HepG2 (cell line): ENCODE measurements at regions not wholly inside any gene's neighbourhood (a gene's known extent, or its start where the extent isn't known, plus 50 kb on each side); places are given as distances from the start of the nearest gene placed in this dataset.

Source experiments
- ATAC-seq: fragments of 200-7000 bp; cut with Tn5 transposase; 3 replicates; pipeline ENCODE4 v1.9.1; 2020; ENCODE audit warnings: mild to moderate bottlenecking, moderate library complexity
- BruUV-seq: library from RNA; stranded (reverse); fragments of 400-500 nt; replicated peaks from 2 replicates; lab custom pipeline; 2021; lab: Mats Ljungman, UMichigan
- CTCF ChIA-PET: fragments of 300-600 bp; formaldehyde crosslinking; extraction: SDS; loops from one replicate; lab custom pipeline; 2021; ENCODE audit warnings: low total read pairs, inconsistent platforms, low intra/inter-chr PET ratio; lab: Yijun Ruan, JAX
- POLR2A ChIA-PET: fragments of 350-600 bp; sonication (Branson Sonifier 250); formaldehyde crosslinking; loops from one replicate; lab custom pipeline; 2020; ENCODE audit warnings: antibody characterized with exemption, inconsistent platforms; lab: Yijun Ruan, JAX
- DNase-seq: peaks from one replicate; pipeline ENCODE4 v3.0.0-alpha.2; 2015; ENCODE audit warnings: low spot score
- FAIRE-seq: peaks from 3 replicates; lab custom pipeline; 2011; peaks lifted over from hg19 to GRCh38; lab: Jason Lieb, UNC
- H2AFZ ChIP-seq: one replicate; pipeline ENCODE4 v1.6.1; 2011; ENCODE audit warnings: low read length, inconsistent platforms
- H3K27ac ChIP-seq: fragments of 300-600 bp; 3 replicates; pipeline ENCODE4 v1.8.0; 2011; ENCODE audit warnings: mixed run types, mild to moderate bottlenecking, mixed read lengths, low read length, inconsistent platforms; ENCODE audit not compliant: insufficient read depth; ENCODE audit errors: extremely low read length
- H3K27me3 ChIP-seq, 2 experiments: fragments of 200-600 bp in 1 of 2; 2 replicates in 1 of 2; 3 replicates in 1 of 2; pipeline versions ENCODE4 v1.6.0 to v1.8.0; 2011; ENCODE audit warnings: low read length in 2 of 2, mild to moderate bottlenecking in 2 of 2, moderate library complexity in 2 of 2, inconsistent platforms in 1 of 2; ENCODE audit not compliant: insufficient read depth in 2 of 2, control insufficient read depth in 1 of 2
- H3K36me3 ChIP-seq, 2 experiments: fragments of 200-600 bp in 1 of 2; replicated peaks in 1 of 2; 2 replicates in 1 of 2; 3 replicates in 1 of 2; pipeline versions ENCODE4 v1.5.1 to v1.8.0; 2011; ENCODE audit warnings: low read length in 2 of 2, inconsistent platforms in 1 of 2; ENCODE audit not compliant: insufficient read depth in 2 of 2, control insufficient read depth in 1 of 2
- H3K4me1 ChIP-seq: 2 replicates; pipeline ENCODE4 v1.5.1; 2012; ENCODE audit warnings: low read length, inconsistent platforms; ENCODE audit not compliant: insufficient read depth
- H3K4me2 ChIP-seq: 2 replicates; pipeline ENCODE4 v1.6.0; 2011; ENCODE audit warnings: low read depth, low read length, inconsistent platforms
- H3K4me3 ChIP-seq, 3 experiments: fragments of 200-600 bp in 1 of 3; sonication (generic), shearing (Covaris generic) in 1 of 3; replicated peaks in 1 of 3; 2 replicates each; pipeline ENCODE4 v1.5.1; 2011 to 2016; ENCODE audit warnings: low read length in 3 of 3, inconsistent platforms in 2 of 3, low read depth in 2 of 3, mild to moderate bottlenecking in 2 of 3, control low read depth in 1 of 3, mixed read lengths in 1 of 3; ENCODE audit not compliant: insufficient read depth in 1 of 3
- H3K79me2 ChIP-seq: one replicate; pipeline ENCODE4 v1.6.1; 2011; ENCODE audit warnings: low read length, inconsistent platforms; ENCODE audit not compliant: insufficient read depth
- H3K9ac ChIP-seq: 2 replicates; pipeline ENCODE4 v1.6.0; 2011; ENCODE audit warnings: mild to moderate bottlenecking, low read depth, low read length, inconsistent platforms; ENCODE audit not compliant: insufficient read depth
- H3K9me3 ChIP-seq: 2 replicates; pipeline ENCODE4 v1.5.1; 2012; ENCODE audit warnings: mild to moderate bottlenecking, low read length
- H4K20me1 ChIP-seq: 2 replicates; pipeline ENCODE4 v1.6.0; 2011; ENCODE audit warnings: inconsistent platforms, mild to moderate bottlenecking, low read length, moderate library complexity; ENCODE audit not compliant: insufficient read depth
- E2F5 ChIP-seq: sonication (generic); formaldehyde crosslinking; conservative IDR thresholded peaks from 2 replicates; pipeline ENCODE4 v1.4.0; 2020; ENCODE audit warnings: missing genetic modification reagents
- ISX ChIP-seq: sonication (generic); formaldehyde crosslinking; conservative IDR thresholded peaks from 2 replicates; pipeline ENCODE4 v1.5.0; 2020; ENCODE audit warnings: missing genetic modification reagents
- NFATC3 ChIP-seq: sonication (generic); formaldehyde crosslinking; IDR thresholded peaks from 2 replicates; pipeline ENCODE4 v1.5.1; 2020; ENCODE audit warnings: mild to moderate bottlenecking, missing genetic modification reagents
- POLR2A ChIP-seq, 2 experiments: IDR thresholded peaks; 2 replicates each; pipeline ENCODE4 v1.6.1; 2011; ENCODE audit warnings: low read depth in 2 of 2, low read length in 2 of 2, mild to moderate bottlenecking in 1 of 2, moderate library complexity in 1 of 2; ENCODE audit not compliant: insufficient read depth in 1 of 2
- TRIM22 ChIP-seq: fragments of 450-650 bp; IDR thresholded peaks from 2 replicates; pipeline ENCODE4 v1.6.1; 2017
- ZFP1 ChIP-seq: IDR thresholded peaks from 2 replicates; pipeline ENCODE4 v1.6.1; 2016
- ZFP62 ChIP-seq: sonication (generic); formaldehyde crosslinking; IDR thresholded peaks from 2 replicates; pipeline ENCODE4 v1.4.0; 2020; ENCODE audit warnings: missing genetic modification reagents
- ZNF281 ChIP-seq: sonication (generic); formaldehyde crosslinking; IDR thresholded peaks from 2 replicates; pipeline ENCODE4 v1.4.0; 2020; ENCODE audit warnings: missing genetic modification reagents, borderline replicate concordance
- ZNF572 ChIP-seq: sonication (generic); formaldehyde crosslinking; IDR thresholded peaks from 2 replicates; pipeline ENCODE4 v1.5.1; 2020; ENCODE audit warnings: mild to moderate bottlenecking, missing genetic modification reagents
- ZNF614 ChIP-seq: IDR thresholded peaks from 2 replicates; pipeline ENCODE4 v1.6.1; 2018; ENCODE audit warnings: missing biosample characterization, missing genetic modification reagents, inconsistent platforms, borderline replicate concordance
- in situ Hi-C: cut with HindIII; loops from 2 replicates; pipeline ENCODE4 v1.10.0; 2017; ENCODE audit warnings: low pct_unique_long_range_greater_than_20kb; ENCODE audit not compliant: extremely low pct_ligation_motif_present
- intact Hi-C: fragments of 100-400 bp; cut with micrococcal nuclease; formaldehyde crosslinking; loops from one replicate; pipeline ENCODE4 v1.10.0; 2022; ENCODE audit not compliant: unreplicated experiment

GRCh38 chr3:103470498-103470897 is 1035.7 kb downstream of the ZPLD1 start (continued):
- no peak for TF ChIP-seq ISX (CRISPR knock-in tag)
- TF ChIP-seq ZNF281 (CRISPR knock-in tag): no peak
- TF ChIP-seq ZFP62: no peak
- TF ChIP-seq E2F5 (CRISPR knock-in tag): no peak
- TF ChIP-seq ZNF572 (CRISPR knock-in tag): no peak
- TF ChIP-seq POLR2A (IDR thresholded peaks at IDR 0.05; ENCODE audit: insufficient read depth in 1 of 2, low read depth in 2 of 2, low read length in 2 of 2): no peak
- TF ChIP-seq TRIM22: no peak
- no peak for TF ChIP-seq ZFP1 (CRISPR knock-in tag)
- no peak for TF ChIP-seq NFATC3 (CRISPR knock-in tag)

- Histone ChIP-seq H3K4me2 (no peak overlapping the region), H3K27me3 (no peaks in the 10 kb centered on the region), H3K36me3 (no peaks in the 10 kb centered on the region), H3K4me3 (no peak overlapping the region), H3K9me3 (no peaks in the 10 kb centered on the region), H3K9ac (no peak overlapping the region), H2AFZ (no peak overlapping the region), H3K27ac (no peak overlapping the region), H4K20me1 (no peaks in the 10 kb centered on the region), H3K79me2 (no peaks in the 10 kb centered on the region), H3K4me1 (no peaks in the 10 kb centered on the region)
- in situ Hi-C loops: no loop called here
- no TSS peak for BruUV-seq
- DNase-seq: no peak
- intact Hi-C loops: no loop called here
- no peak for ATAC-seq
- CTCF ChIA-PET: no interaction called here
- no peak for FAIRE-seq
- no peak for TF ChIP-seq ZNF614 (CRISPR knock-in tag)
- POLR2A ChIA-PET: no interaction called here
Measured at GRCh38 chr3:103494011-103494410, 1059.2 kb downstream of the ZPLD1 start.
